Lower leg skin (tissue), 3 donors: ENCODE measurements at regions not wholly inside any gene's neighbourhood (a gene's known extent, or its start where the extent isn't known, plus 50 kb on each side); places are given as distances from the start of the nearest gene placed in this dataset.

Experiments
- CTCF ChIP-seq, 3 donors: fragments of 450-650 bp; IDR thresholded peaks; one replicate each; pipeline ENCODE4 v1.5.1; 2016; ENCODE audit warnings: antibody characterized with exemption in 3 of 3, mild to moderate bottlenecking in 3 of 3, moderate library complexity in 2 of 3
- POLR2A ChIP-seq, 2 donors: fragments of 450-650 bp; IDR thresholded peaks; one replicate each; pipeline ENCODE4 v1.6.1; 2016 to 2017; ENCODE audit warnings: antibody characterized with exemption in 2 of 2, mild to moderate bottlenecking in 1 of 2, moderate library complexity in 1 of 2

DNA sequence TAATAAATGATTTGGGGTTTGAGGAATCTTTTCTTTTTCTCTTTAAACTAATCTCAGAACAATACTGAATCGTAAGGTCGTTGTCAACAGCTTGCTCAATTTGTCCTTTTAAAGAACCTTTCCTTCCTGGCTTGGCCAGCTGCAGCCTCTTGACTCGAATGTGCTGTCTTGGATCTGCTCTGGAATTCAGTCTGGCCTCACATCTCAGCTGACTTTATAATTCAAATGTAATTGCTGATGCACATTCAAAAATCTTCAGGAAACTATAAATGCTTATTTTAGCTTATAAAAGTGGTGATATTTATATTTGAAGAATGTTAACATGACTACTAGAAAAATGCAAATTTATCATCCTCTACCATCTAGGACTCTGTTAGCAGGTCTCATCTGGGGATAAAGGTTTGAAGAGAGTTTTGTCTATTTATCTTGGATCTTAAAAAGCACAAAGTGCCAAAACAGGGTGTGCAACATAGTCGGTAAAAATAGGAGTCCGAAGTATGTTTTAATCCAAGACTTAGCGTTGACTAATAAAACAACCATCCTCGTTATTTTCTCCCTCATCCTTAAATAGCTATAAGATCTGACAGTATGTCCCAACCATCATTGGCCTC, 1035.2 kb downstream of the MCTP2 start:
- no peak for TF ChIP-seq CTCF (IDR thresholded peaks at IDR 0.05)
- TF ChIP-seq POLR2A (IDR thresholded peaks at IDR 0.05): no peak
